AG09309 (cell line): ENCODE measurements at regions not wholly inside any gene's neighbourhood (a gene's known extent, or its start where the extent isn't known, plus 50 kb on each side); places are given as distances from the start of the nearest gene placed in this dataset.

ENCODE experiments used
- DNase-seq: peaks from one replicate; pipeline ENCODE4 v3.0.0-alpha.2; 2010; ENCODE audit warnings: low read depth
- H3K4me3 ChIP-seq: 2 replicates; pipeline ENCODE4 v1.5.1; 2011; ENCODE audit warnings: mild to moderate bottlenecking, low read depth, low read length, moderate library complexity; ENCODE audit not compliant: control insufficient read depth
- CTCF ChIP-seq: IDR thresholded peaks from 2 replicates; pipeline ENCODE4 v1.5.1; 2011; ENCODE audit warnings: mild to moderate bottlenecking, low read depth, low read length, inconsistent platforms; ENCODE audit not compliant: insufficient read depth, control insufficient read depth; ENCODE audit errors: missing control alignments

GRCh38 chr10:81569488-81569887 is 305.5 kb upstream of the NRG3 start:
- no peak overlapping the region for H3K4me3 ChIP-seq
- no peak for DNase-seq
- TF ChIP-seq CTCF, result no peak

GRCh38 chr10:81570349-81570748 is 304.6 kb upstream of the NRG3 start:
- DNase-seq, result no peak
- TF ChIP-seq CTCF, result no peak
- H3K4me3 ChIP-seq, result no peak overlapping the region

GRCh38 chr10:81570878-81571794 is 303.9 kb upstream of the NRG3 start:
- DNase-seq, result no peak
- no peak for TF ChIP-seq CTCF
- no peak overlapping the region for H3K4me3 ChIP-seq

DNA sequence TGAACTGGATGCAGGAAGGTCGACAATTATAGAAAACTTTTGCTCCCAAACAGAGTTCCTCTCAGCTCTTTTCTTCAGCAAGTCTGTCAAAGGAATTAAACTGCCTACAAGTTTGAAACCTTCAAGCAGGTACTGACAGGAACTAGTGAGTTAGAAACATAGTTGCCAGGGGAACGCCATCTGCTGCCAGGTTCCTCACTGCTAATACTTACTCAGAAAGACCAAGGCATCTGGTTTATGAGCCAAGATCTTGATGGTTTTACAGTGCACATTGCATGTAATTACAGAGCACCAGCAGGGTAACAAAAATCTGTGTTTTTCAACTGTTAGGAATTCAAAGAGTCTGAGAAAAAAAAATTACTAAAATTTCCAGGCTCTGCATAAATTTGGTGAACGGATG is 300.0 kb upstream of the NRG3 start:
- no peak overlapping the region for H3K4me3 ChIP-seq
- TF ChIP-seq CTCF, result no peak
- no peak for DNase-seq

DNA sequence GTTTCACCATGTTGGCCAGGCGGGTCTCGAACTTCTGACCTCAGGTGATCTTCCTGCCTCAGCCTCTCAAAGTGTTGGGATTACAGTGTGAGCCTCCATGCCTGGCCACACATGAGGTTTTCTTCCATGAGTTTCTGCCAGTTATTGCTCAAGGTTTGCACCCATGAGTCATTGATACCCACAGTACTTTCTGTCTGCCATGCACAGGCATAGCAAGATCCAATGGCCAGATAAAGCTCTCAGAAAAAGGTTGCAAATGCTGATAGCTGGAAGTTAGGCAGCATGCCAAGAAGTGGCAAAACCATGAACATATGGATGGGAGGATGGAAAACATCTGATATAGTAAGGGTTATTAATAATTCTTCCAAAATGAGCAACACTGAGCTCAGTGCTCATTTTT is 298.7 kb upstream of the NRG3 start:
- H3K4me3 ChIP-seq, result no peak overlapping the region
- TF ChIP-seq CTCF, result no peak
- no peak for DNase-seq

DNA sequence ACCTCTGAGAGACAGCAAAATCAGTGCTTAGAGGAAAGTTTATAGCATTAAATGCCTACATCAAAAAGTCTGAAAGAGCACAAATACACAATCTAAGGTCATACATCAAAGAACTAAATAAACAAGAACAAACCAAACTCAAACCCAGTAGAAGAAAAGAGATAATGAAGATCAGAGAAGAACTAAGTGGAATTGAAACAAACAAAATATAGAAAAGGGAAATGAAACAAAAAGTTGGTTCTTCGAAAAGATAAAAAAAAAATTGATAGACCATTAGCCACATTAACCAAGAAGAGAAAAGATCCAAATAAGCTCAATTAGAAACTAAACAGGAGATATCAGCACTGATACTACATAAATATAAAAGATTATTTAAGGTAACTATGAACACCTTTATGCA is 280.0 kb upstream of the NRG3 start:
- no peak overlapping the region for H3K4me3 ChIP-seq
- no peak for DNase-seq
- no peak for TF ChIP-seq CTCF

- no peak for TF ChIP-seq CTCF
- no peak for DNase-seq
Measured at GRCh38 chr10:81600185-81600584, 274.8 kb upstream of the NRG3 start.

More at GRCh38 chr10:81600185-81600584, 274.8 kb upstream of the NRG3 start:
- H3K4me3 ChIP-seq, result no peak overlapping the region
